IPS DF 4.7 (cell line): ENCODE measurements at regions not wholly inside any gene's neighbourhood (a gene's known extent, or its start where the extent isn't known, plus 50 kb on each side); places are given as distances from the start of the nearest gene placed in this dataset.

ENCODE experiments used
- DNase-seq: peaks from one replicate; pipeline ENCODE4 v3.0.0-alpha.2; 2013; ENCODE audit warnings: low spot score; ENCODE audit errors: extremely low read depth

GRCh38 chr12:69095765-69096477, 143.4 kb upstream of the CPSF6 start:
- DNase-seq: no peak

- DNase-seq: no peak
Measured at GRCh38 chr12:69096669-69097335, 142.6 kb upstream of the CPSF6 start.

GRCh38 chr12:69097619-69098368, 141.6 kb upstream of the CPSF6 start:
- DNase-seq: no peak

DNA sequence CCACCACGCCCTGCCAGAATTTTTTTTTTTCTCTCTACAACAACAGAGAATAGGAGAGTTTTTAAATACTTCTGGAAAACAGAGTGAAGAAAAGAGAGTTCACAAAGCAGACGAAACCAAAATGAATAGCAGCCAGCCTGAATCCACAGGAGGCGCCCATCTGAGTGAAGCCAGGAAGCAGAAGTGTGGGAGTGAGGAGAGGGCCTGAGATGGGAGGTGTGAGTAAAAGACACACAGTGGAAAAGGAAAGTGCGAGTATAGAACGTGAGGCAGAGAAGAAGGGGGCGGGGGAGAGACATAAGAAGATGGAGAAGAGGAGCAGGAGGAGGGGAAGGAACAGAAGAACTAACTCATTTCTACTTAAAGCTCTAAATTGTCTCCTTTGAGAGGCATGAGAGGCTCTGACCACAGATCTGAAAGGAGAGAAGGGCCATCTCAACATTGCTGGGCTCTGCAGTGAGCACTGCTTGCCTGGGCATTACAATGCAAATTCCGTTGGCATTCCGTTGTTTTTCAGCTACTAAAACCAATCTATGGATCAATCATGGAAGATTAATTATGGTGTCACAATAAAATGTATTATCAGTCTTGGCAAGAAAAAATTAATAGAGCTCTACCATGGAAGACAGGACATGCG, 140.1 kb upstream of the CPSF6 start:
- no peak for DNase-seq

- DNase-seq: no peak
Measured at GRCh38 chr12:69101505-69101904, 137.9 kb upstream of the CPSF6 start.

DNA sequence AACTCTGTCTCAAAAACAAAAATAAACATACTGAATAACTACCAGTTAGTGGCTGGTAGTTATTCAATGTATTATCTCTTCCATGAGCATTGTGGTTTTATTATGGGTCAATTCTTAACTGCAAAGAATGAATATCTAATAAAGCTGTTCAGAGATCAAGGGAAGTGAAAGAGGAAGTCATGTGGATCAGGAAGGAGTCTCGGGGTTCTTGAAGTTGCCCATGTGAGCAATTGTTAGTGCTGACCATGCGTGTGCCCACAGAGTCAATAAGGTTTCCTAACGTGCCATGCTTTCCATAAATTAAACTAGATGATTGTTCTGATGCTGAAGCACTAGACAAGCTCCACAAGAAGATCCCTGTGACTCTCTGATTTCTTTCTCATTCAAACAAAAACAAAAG, 136.5 kb upstream of the CPSF6 start:
- no peak for DNase-seq

DNA sequence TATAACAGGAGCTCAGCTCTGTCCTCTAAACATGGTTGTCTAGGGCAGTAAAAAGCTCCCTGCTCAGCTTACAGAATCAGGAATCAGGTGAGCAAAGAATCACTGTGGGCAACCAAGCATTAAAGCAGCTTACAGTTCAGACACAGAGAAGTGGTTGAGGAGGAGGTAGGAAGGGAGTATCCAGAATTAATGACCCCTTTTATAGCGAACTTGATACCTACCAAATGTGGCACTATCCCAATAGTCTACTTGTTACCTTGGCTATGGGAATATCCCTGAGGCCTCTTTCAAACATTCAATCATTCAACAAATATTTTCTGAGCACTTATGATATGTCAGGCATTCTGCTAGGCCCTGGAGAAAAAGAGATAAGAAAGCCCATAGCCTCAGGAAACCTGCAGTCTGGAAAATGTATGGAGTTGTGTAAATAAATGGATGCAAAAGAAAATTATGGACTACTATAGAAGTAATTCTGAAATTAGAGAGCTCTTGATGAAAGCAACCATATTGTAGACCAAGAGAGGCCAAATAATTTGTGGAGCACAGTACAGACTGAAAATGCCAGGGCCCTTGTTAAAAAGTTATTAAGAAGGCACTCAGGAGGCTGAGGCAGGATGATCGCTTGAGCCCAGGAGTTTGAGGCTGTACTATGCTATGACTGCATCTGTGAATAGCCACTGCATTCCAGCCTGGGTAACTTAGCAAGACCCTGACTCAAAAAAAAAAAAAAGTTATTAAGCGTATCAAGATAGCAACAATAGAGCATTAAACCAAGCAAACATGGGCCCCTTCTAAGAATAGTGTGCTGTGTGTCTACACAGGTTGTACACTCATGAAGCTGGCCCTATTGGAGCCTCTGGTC, 134.0 kb upstream of the CPSF6 start:
- no peak for DNase-seq

GRCh38 chr12:69106482-69107118, 132.8 kb upstream of the CPSF6 start:
- DNase-seq: no peak

- DNase-seq: no peak
Measured at GRCh38 chr12:69107541-69107940, 131.8 kb upstream of the CPSF6 start.

DNA sequence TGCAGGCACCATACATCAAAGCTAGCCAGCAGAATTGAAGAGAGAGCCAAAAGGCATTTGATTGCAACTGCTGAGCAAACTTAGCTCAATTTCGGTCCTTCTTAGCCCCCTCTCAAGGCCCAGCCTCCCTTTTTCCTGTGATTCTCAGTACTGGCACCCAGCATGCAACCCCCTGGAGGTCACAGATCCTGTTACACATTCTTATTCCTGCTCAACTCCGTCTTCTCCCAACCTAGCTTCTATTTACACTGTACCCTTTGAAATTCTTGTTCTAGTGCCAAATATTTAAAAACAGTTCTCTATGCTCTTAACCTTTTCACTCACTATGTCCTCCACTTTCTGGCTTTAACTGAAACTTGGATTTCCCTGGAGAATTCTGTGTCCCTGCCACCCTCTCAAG, 131.3 kb upstream of the CPSF6 start:
- DNase-seq: no peak

- no peak for DNase-seq
Measured at GRCh38 chr12:69112616-69113015, 126.8 kb upstream of the CPSF6 start.

DNA sequence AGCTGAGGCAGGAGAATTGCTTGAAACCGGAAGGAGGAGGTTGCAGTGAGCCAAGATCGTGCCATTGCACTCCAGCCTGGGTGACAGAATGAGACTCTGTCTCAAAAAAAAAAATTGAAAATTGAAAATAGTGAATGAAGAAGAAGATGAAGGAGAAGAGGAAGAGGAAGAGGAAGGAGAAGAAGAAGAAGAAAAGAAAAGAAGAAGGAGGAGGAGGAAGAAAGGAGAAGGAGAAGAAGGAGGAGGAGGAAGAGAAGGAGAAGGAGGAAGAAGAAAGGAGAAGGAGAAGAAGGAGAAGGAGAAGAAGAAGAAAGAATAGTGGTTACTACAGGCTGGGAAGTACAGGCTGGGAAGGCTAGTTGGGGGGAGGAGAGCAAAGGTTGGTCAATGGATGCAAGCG, 124.3 kb upstream of the CPSF6 start:
- DNase-seq: no peak

- no peak for DNase-seq
Measured at GRCh38 chr12:69115951-69116350, 123.4 kb upstream of the CPSF6 start.

- DNase-seq: no peak
Measured at GRCh38 chr12:69117566-69118266, 121.7 kb upstream of the CPSF6 start.

DNA sequence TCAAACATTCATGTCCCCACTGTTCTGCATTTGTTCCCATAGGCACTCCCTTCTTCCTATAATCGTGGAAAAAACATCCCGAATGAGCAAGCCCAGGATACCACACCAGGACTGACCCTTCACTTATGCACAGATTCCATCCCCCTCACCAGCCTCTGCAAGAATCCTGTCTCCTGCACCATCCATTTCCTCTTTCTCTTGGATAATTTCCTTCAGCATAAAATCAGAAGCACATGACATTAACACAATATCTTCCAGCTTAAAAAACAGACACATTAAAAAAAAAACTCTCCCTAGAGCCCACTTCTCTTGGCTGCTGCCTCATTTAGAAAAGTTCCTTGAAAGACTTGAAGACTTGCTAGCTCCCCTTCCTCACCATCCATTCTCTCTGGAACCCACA, 120.9 kb upstream of the CPSF6 start:
- no peak for DNase-seq

DNA sequence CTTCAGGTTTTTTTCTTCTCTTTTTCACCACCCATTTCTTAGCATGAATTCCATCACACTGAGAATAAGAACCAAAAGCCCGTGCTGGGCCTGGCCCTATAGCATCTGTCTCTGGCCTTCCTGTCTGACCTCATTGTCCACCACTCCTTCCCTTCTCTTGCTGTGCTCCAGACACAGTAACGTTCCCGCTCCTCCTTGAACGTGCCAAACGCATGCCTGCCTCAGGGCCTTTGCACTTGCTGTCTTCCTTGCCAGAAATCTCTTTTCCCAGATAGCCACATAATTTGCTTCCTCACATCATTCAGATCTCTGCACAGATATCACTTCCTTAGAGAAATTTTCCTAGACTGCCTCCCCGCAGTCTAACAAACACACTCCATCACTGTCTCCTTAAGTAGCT, 119.6 kb upstream of the CPSF6 start:
- no peak for DNase-seq

DNA sequence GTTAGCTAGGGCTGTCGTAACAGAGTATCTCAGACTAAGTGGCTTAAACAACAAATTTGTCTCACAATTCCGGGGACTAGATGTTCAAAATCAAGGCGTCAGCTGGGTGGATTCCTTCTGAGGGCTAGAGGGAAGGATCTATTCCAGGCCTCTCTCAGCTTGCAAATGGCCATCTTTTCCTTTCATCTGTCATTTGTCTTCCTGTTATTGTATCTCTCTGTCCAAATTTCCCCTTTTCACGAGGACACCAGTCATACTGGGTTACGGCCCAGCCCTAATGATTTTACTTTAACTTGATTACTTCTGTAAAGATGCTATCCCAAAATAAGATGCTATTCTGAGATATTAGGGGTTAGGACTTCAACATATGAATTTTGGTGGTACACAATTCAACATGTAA, 119.0 kb upstream of the CPSF6 start:
- DNase-seq: no peak

GRCh38 chr12:69123311-69123710, 116.1 kb upstream of the CPSF6 start:
- DNase-seq: no peak

DNA sequence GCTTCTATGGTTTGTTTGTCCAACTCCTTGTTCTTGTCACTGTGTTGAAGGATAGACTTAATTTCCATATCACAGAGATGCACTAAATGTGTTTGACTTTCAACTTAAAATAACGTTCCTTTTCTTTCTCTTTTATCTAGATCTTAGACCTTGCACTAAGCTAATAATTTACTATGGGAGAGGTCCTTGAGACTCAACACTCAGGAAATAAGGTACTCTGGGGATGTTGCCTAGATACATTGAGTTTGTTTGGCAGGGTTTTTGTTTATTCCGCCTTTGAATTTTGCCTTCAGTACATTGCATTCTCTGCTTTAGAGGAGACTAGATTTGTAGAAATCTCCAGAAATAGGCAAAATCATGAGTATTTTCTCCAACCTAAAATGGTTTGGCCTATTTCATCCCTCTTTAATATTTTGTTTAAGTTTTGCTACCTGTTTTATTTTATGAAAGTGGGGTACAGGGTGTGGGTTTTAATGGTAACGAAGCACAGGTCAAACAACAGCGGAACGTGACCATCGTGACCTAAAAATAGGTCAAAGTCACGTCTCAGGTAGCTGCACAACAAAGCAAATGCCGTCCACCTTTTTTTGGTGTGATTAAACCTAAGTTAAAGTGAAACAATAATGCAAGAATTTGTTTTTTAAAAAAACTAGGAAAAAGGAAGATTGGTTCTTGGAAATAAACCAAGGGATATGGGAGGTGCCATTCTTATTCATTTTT, 115.3 kb upstream of the CPSF6 start:
- DNase-seq: no peak
